ENCODE measurements at regions not wholly inside any gene's neighbourhood (a gene's known extent, or its start where the extent isn't known, plus 50 kb on each side); places are given as distances from the start of the nearest gene placed in this dataset.

DNA sequence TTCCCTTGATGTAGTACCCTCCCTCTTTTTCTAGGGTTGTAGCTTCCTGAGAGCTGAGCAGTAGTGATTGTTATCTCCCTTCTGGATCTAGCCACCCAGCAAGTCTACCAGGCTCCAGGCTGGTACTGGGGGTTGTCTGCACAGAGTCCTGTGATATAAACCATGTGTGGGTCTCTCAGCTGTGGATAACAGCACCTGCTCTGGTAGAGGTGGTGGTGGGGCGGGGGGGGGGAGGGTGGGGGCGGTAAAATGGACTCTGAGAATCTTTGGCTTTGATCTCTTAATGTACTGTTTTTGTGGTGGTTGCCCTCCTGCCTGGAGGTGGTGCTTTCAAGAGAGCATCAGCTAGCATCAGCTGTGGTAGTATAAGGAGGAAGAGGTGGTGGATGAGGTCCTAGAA lies 302.0 kb upstream of the CHRM2 start:
- DNase-seq (ENCODE audit: low read depth in 2 of 2) = no peak
- no peak overlapping the region for H3K4me3 ChIP-seq (replicated peaks in 1 of 2; ENCODE audit: low read depth in 2 of 2, low read length in 2 of 2)
- TF ChIP-seq, protein P1, sequence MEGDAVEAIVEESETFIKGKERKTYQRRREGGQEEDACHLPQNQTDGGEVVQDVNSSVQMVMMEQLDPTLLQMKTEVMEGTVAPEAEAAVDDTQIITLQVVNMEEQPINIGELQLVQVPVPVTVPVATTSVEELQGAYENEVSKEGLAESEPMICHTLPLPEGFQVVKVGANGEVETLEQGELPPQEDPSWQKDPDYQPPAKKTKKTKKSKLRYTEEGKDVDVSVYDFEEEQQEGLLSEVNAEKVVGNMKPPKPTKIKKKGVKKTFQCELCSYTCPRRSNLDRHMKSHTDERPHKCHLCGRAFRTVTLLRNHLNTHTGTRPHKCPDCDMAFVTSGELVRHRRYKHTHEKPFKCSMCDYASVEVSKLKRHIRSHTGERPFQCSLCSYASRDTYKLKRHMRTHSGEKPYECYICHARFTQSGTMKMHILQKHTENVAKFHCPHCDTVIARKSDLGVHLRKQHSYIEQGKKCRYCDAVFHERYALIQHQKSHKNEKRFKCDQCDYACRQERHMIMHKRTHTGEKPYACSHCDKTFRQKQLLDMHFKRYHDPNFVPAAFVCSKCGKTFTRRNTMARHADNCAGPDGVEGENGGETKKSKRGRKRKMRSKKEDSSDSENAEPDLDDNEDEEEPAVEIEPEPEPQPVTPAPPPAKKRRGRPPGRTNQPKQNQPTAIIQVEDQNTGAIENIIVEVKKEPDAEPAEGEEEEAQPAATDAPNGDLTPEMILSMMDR (IDR thresholded peaks at IDR 0.05; ENCODE audit: low read depth, low read length) = no peak

DNA sequence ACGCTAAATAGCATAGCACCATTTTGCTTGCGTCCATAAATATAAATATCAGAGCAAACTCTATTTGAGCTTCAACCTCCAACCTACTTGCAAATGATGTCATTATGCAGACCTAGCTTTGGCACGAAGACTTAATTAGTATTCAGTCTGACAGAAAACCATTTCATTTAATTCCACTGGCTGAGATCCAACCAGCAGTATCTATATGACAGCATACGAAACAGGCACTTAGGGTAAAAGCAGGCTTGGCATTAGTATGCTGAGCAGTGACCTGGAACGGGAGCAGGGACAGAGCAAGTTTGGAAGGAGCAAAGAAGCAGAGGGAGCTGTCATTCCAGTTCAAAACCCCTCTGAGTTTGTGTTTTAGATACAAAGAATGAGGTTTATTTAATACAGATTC lies 312.5 kb upstream of the CHRM2 start:
- no peak for DNase-seq (ENCODE audit: low read depth in 2 of 2)
- TF ChIP-seq, protein P1 (IDR thresholded peaks at IDR 0.05; ENCODE audit: low read depth, low read length) = no peak

DNA sequence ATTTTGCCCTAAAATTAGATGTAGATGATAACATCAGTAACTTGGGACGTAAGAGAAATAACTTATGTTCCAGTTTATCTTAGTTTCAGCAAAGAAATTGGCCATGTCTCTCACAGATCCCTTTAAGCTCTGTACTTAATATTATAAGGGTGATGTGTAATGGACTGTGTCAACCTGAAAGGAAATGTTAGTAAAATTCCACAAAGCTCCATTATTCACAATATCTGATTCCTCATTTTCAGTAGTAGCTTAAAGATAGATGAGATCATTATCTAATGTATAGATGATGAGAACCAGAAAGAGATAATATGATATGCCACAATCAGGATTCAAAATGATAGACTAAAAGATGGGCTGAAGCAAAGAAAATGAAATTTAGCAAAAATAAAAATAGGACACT lies 316.8 kb upstream of the CHRM2 start:
- TF ChIP-seq, protein P1 (IDR thresholded peaks at IDR 0.05; ENCODE audit: low read depth, low read length) = no peak
- no peak overlapping the region for H3K4me3 ChIP-seq (replicated peaks in 1 of 2; ENCODE audit: low read depth in 2 of 2, low read length in 2 of 2)
- no peak for DNase-seq (ENCODE audit: low read depth in 2 of 2)

More for the DNA sequence above, 312.5 kb upstream of the CHRM2 start:
- H3K4me3 ChIP-seq (replicated peaks in 1 of 2; ENCODE audit: low read depth in 2 of 2, low read length in 2 of 2) = no peak overlapping the region

DNA sequence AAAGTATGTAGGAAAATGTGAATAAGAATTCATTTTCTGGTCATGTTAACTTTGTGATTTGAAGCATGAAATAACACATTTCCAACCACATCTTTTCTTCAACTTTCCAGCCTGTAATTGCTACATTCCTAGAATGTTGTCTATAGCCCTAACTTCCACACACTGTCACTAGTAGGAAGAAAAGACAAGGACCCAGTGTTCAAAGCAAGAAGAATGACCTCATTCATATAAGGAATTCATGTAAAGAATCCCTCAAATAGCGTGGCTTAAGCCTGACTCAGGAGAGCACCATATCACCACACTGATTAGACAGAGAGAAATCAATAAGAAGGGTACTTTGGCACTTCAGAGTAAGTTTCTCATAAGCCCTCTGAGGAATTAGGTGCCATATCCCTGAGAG lies 318.7 kb upstream of the CHRM2 start:
- TF ChIP-seq, protein P1 (IDR thresholded peaks at IDR 0.05; ENCODE audit: low read depth, low read length) = no peak
- DNase-seq (ENCODE audit: low read depth in 2 of 2) = no peak
- no peak overlapping the region for H3K4me3 ChIP-seq (replicated peaks in 1 of 2; ENCODE audit: low read depth in 2 of 2, low read length in 2 of 2)

DNA sequence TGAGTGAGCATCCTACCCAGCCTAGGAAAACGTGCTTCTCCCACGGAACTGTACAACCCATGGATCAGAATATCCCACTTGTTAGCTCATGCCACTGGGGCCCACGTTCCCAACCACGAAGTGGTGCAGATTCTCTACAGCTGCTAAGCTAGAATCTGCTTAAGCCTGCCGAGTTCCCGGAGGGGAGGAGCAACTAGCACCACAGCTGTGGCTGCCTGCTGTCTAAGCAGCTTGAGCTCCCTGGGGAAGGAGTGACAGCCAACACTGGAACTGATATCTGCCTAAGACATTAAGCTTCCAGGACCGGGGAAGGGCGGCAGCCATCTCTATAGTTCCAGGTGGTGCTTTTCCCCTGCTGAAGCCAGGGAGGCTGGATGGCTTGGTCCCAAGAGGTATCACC lies 334.7 kb upstream of the CHRM2 start:
- no peak overlapping the region for H3K4me3 ChIP-seq (replicated peaks in 1 of 2; ENCODE audit: low read depth in 2 of 2, low read length in 2 of 2)
- TF ChIP-seq, protein P1 (IDR thresholded peaks at IDR 0.05; ENCODE audit: low read depth, low read length) = no peak
- no peak for DNase-seq (ENCODE audit: low read depth in 2 of 2)

DNA sequence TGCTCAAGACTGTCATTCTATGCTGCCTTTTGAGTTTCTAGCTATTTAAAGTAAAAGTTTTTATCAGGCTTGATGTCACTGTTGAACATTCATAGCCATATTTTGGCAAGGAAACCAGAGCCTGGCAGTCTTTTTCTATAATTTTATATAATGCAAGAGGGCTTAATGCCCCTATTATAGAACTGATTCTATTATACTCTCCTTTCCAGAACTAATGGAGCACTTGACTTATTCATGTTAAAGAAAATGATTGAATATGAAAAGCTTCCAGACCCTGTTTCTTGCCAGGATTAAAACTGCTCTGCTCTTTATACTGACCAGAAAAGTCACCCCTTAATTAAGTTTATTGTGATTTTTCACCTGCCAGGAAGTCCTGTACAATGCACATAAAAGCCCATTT lies 337.6 kb upstream of the CHRM2 start:
- DNase-seq (ENCODE audit: low read depth in 2 of 2) = no peak
- TF ChIP-seq, protein P1 (IDR thresholded peaks at IDR 0.05; ENCODE audit: low read depth, low read length) = no peak
- no peak overlapping the region for H3K4me3 ChIP-seq (replicated peaks in 1 of 2; ENCODE audit: low read depth in 2 of 2, low read length in 2 of 2)

DNA sequence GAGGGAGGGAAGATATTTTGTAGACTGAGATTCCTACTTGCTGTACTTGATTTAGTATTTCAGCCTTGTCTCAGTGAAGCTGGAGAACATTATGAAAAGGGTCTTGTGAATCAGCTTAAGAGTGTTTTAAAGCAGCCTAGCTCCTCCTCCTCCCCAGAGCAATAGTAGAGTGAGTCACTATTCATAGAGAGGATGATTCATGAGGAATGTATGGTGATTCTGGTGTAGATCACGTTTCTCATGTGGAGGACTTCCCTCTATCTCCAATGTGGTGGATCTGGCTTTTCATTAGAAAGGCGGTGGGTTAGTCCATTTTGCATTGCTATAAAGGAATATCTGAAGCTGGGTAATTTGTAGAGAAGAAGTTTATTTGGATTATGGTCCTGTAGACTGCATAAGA lies 340.1 kb upstream of the CHRM2 start:
- no peak overlapping the region for H3K4me3 ChIP-seq (replicated peaks in 1 of 2; ENCODE audit: low read depth in 2 of 2, low read length in 2 of 2)
- peak; percentile 3 to 29 for DNase-seq (ENCODE audit: low read depth in 2 of 2)
- TF ChIP-seq, protein P1 (IDR thresholded peaks at IDR 0.05; ENCODE audit: low read depth, low read length) = no peak
